ELF-1 (cell line): ENCODE measurements at regions not wholly inside any gene's neighbourhood (a gene's known extent, or its start where the extent isn't known, plus 50 kb on each side); places are given as distances from the start of the nearest gene placed in this dataset.

Source experiments
- DNase-seq: peaks from one replicate; pipeline ENCODE4 v3.0.0-alpha.2; 2016; ENCODE audit warnings: low read depth, low spot score

DNA sequence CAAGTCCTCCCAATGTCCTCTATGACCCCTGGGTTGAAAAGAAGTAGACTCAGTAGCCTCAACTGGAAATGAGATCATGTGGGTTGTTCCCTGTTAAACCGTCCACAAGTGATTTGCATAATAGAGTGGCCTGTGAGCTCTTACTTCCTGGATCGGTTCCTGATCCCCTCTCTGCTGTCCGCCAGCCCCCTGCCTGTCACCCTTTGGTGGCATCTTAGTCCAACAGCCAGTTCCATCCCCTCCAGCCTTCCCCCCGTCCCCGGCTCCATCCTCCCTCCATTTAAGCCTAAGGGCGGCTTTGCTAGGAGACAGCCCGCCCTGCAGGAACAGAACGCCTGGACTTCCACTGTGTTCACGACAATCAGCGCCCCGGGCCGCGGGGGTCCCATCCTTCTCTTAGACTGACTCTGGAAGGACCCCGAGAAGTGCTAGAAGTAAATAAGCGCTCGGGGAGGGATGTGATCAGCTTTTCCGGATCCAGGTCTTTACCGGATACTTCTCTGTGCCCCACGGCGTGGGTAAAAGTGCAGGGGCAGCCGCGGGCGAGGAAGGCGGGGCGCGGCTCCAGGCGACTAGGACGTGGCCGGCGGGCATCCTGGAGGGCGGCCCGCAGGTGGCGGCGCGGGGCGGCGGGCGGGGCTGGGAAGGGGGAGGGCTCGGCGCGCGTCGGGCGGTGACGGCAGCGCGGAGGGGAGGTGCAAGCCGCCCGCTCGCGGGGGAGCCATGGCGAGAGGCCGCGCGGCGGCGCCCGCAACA is 51.2 kb upstream of the ULK4 start:
- DNase-seq, result peak; percentile 59

DNA sequence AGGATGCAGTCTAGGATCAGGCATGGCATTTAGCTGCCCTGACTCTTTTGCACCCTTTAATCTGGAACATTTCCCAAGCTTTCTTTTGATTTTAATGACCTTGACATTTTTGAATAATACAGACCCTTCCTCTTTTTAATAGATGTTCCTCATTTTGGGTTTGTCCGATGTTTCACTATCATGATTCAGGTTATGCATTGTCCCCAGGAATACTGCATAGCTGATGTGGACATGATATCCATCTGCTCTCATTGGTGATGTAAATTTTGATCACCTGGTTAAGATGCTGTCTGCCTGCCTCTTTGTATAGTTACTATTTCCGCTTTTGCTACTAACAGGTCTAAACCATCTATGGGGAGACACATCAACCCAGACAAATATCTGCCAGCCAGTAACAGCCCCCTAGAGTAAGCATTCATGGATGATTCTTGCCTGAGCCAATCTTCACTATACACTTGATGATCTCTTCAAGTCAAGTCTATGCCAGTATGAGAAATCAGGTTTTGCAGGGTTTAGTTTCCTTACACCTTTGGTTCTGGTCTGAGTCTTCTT is 50.6 kb upstream of the ULK4 start:
- DNase-seq, result no peak
